ENCODE measurements at regions not wholly inside any gene's neighbourhood (a gene's known extent, or its start where the extent isn't known, plus 50 kb on each side); places are given as distances from the start of the nearest gene placed in this dataset.

GRCh38 chr22:22712092-22712658, 67.8 kb downstream of the GGTLC2 start:
- intact Hi-C loops (cut with micrococcal nuclease) = loop anchor here (1.0 to 5.0 kb wide), 3 partner anchors 8 to 35 kb away; no protein-coding TSS in a partner anchor
- DNase-seq (no peak), ATAC-seq (ENCODE audit: low read depth) (peak; percentile 28)
- Mint-ChIP-seq H3K4me3 (peak overlapping the region; percentile 41), H3K27me3 (no peaks in the 10 kb centered on the region), H3K4me1 (peaks cover 51% of the 10 kb centered on the region), H3K36me3 (ENCODE audit: low read depth) (no peaks in the 10 kb centered on the region), H3K27ac (peak overlapping the region; percentile 30), H3K9me3 (no peaks in the 10 kb centered on the region)
- CTCF ChIA-PET = interaction anchor here (0.8 to 1.6 kb wide), 3 partner anchors 34 to 245 kb away, joined by 3 to 9 read pairs (median 6); no protein-coding TSS in a partner anchor
- POLR2A ChIA-PET = interaction anchor here (1.4 to 2.1 kb wide), 2 partner anchors 190 to 223 kb away, joined by 5 to 9 read pairs; no protein-coding TSS in a partner anchor
- no peak for TF ChIP-seq CTCF (IDR thresholded peaks at IDR 0.05)

- intact Hi-C loops (cut with micrococcal nuclease) = loop anchor here (1.0 to 5.0 kb wide), 3 partner anchors 7 to 34 kb away; no protein-coding TSS in a partner anchor
- no peak for DNase-seq
- H3K4me3 Mint-ChIP-seq = peak overlapping the region; percentile 41
- POLR2A ChIA-PET = interaction anchor here (1.4 to 2.1 kb wide), 2 partner anchors 189 to 223 kb away, joined by 5 to 9 read pairs; no protein-coding TSS in a partner anchor
- no peaks in the 10 kb centered on the region for H3K27me3 Mint-ChIP-seq
- H3K27ac Mint-ChIP-seq = peak overlapping the region; percentile 53
- CTCF ChIA-PET = interaction anchor here (1.6 kb wide), 1 partner anchor 33 kb away, joined by 9 read pairs; no protein-coding TSS in a partner anchor
- H3K36me3 Mint-ChIP-seq (ENCODE audit: low read depth) = no peaks in the 10 kb centered on the region
- ATAC-seq (ENCODE audit: low read depth) = peak; percentile 60
- peaks cover 58% of the 10 kb centered on the region for H3K4me1 Mint-ChIP-seq
- H3K9me3 Mint-ChIP-seq = no peaks in the 10 kb centered on the region
- no peak for TF ChIP-seq CTCF (IDR thresholded peaks at IDR 0.05)
These were observed 68.4 kb downstream of the GGTLC2 start for GRCh38 chr22:22712666-22713365.

GRCh38 chr22:22713416-22713815, 69.0 kb downstream of the GGTLC2 start:
- CTCF ChIA-PET = interaction anchor here (0.8 kb wide), 1 partner anchor 32 kb away, joined by 5 read pairs; no protein-coding TSS in a partner anchor
- peaks cover 61% of the 10 kb centered on the region for H3K4me1 Mint-ChIP-seq
- H3K36me3 Mint-ChIP-seq (ENCODE audit: low read depth) = no peaks in the 10 kb centered on the region

GRCh38 chr22:22714600-22715335, 70.4 kb downstream of the GGTLC2 start:
- Mint-ChIP-seq H3K4me3 (peak overlapping the region; percentile 9), H3K36me3 (ENCODE audit: low read depth) (no peaks in the 10 kb centered on the region), H3K4me1 (peaks cover 67% of the 10 kb centered on the region), H3K27ac (peak overlapping the region; percentile 53), H3K9me3 (no peaks in the 10 kb centered on the region), H3K27me3 (no peaks in the 10 kb centered on the region)
- peak; percentile 62 for ATAC-seq (ENCODE audit: low read depth)
- no peak for DNase-seq
- intact Hi-C loops (cut with micrococcal nuclease) = loop anchor here (5.0 kb wide), 1 partner anchor 33 kb away; no protein-coding TSS in a partner anchor
- ChIA-PET CTCF (no interaction called here), POLR2A (interaction anchor here (0.6 to 1.3 kb wide), 2 partner anchors 12 to 802 kb away, joined by 3 read pairs; no protein-coding TSS in a partner anchor)
- no peak for TF ChIP-seq CTCF (IDR thresholded peaks at IDR 0.05)

More at GRCh38 chr22:22713416-22713815, 69.0 kb downstream of the GGTLC2 start:
- POLR2A ChIA-PET = interaction anchor here (1.3 kb wide), 1 partner anchor 11 kb away, joined by 3 read pairs; no protein-coding TSS in a partner anchor
- Mint-ChIP-seq H3K27me3 (no peaks in the 10 kb centered on the region), H3K4me3 (no peak overlapping the region), H3K27ac (peak overlapping the region; percentile 53), H3K9me3 (no peaks in the 10 kb centered on the region)
- intact Hi-C loops (cut with micrococcal nuclease) = loop anchor here (2.0 to 5.0 kb wide), 2 partner anchors 15 to 34 kb away; no protein-coding TSS in a partner anchor
- DNase-seq = no peak
- TF ChIP-seq CTCF (IDR thresholded peaks at IDR 0.05) = no peak
- ATAC-seq (ENCODE audit: low read depth) = no peak

All from activated B cell treated with CpG ODN at 0.5 μM for 24 hours (primary cell).